GM13976 (cell line): ENCODE measurements at regions not wholly inside any gene's neighbourhood (a gene's known extent, or its start where the extent isn't known, plus 50 kb on each side); places are given as distances from the start of the nearest gene placed in this dataset.

ENCODE experiments used
- DNase-seq: peaks from one replicate; pipeline ENCODE4 v3.0.0; 2012; ENCODE audit warnings: low spot score
- CTCF ChIP-seq: IDR thresholded peaks from 2 replicates; pipeline ENCODE4 v1.5.1; 2012; ENCODE audit warnings: borderline replicate concordance, mild to moderate bottlenecking; ENCODE audit not compliant: insufficient read depth; ENCODE audit errors: extremely low read depth, missing control alignments, control extremely low read depth
- in situ Hi-C: fragments of 300-500 bp; cut with MboI; formaldehyde crosslinking; loops from one replicate; pipeline ENCODE4 v1.12.0; 2022; ENCODE audit warnings: low sequenced_read_pairs, mixed read lengths, inconsistent platforms; ENCODE audit not compliant: unreplicated experiment

GRCh38 chr2:16357188-16357587 is 308.4 kb downstream of the CYRIA start:
- in situ Hi-C loops: no loop called here
- no peak for TF ChIP-seq CTCF
- DNase-seq: no peak

GRCh38 chr2:16351541-16351940 is 314.1 kb downstream of the CYRIA start:
- TF ChIP-seq CTCF: no peak
- in situ Hi-C loops: no loop called here
- DNase-seq: no peak

GRCh38 chr2:16351137-16351536 is 314.5 kb downstream of the CYRIA start:
- in situ Hi-C loops: no loop called here
- TF ChIP-seq CTCF: no peak
- DNase-seq: no peak

GRCh38 chr2:16350211-16350610 is 315.4 kb downstream of the CYRIA start:
- in situ Hi-C loops: no loop called here
- no peak for TF ChIP-seq CTCF
- no peak for DNase-seq

- TF ChIP-seq CTCF: no peak
- no peak for DNase-seq
- in situ Hi-C loops: no loop called here
These were observed 315.8 kb downstream of the CYRIA start for GRCh38 chr2:16349811-16350210.

- no peak for DNase-seq
- no peak for TF ChIP-seq CTCF
- in situ Hi-C loops: no loop called here
These were observed 316.7 kb downstream of the CYRIA start for GRCh38 chr2:16348821-16349515.
